ENCODE measurements at regions not wholly inside any gene's neighbourhood (a gene's known extent, or its start where the extent isn't known, plus 50 kb on each side); places are given as distances from the start of the nearest gene placed in this dataset.

GRCh38 chr2:236976266-236977062 lies 109.2 kb upstream of the COPS8 start:
- no peak for DNase-seq (ENCODE audit: insufficient read length, low spot score, missing footprints)
- no peaks in the 10 kb centered on the region for H4K20me1 ChIP-seq (ENCODE audit: insufficient read depth, low read length)
- H3K4me2 ChIP-seq (ENCODE audit: insufficient read depth, low read length), result no peak overlapping the region
- H3K4me3 ChIP-seq (ENCODE audit: insufficient read depth, low read length), result no peak overlapping the region
- peaks cover 14% of the 10 kb centered on the region for H3K4me1 ChIP-seq (ENCODE audit: insufficient read depth, low read length)
- H2AFZ ChIP-seq (ENCODE audit: low read length), result no peak overlapping the region
- H3K27ac ChIP-seq (ENCODE audit: low read depth, low read length), result no peak overlapping the region
- peaks cover 11% of the 10 kb centered on the region for H3K27me3 ChIP-seq (ENCODE audit: insufficient read depth, low read length)
- no peak for TF ChIP-seq CTCF (IDR thresholded peaks at IDR 0.05; ENCODE audit: extremely low read depth, low read depth, low read length)
- no peaks in the 10 kb centered on the region for H3K79me2 ChIP-seq (ENCODE audit: insufficient read depth, low read length)
- H3K36me3 ChIP-seq (ENCODE audit: insufficient read depth, low read length), result no peaks in the 10 kb centered on the region
- H3K9me3 ChIP-seq (ENCODE audit: low read depth, low read length), result no peaks in the 10 kb centered on the region

- Histone ChIP-seq H3K4me3 (ENCODE audit: insufficient read depth, low read length) (no peak overlapping the region), H3K79me2 (ENCODE audit: insufficient read depth, low read length) (no peaks in the 10 kb centered on the region), H3K4me1 (ENCODE audit: insufficient read depth, low read length) (peaks cover 14% of the 10 kb centered on the region), H2AFZ (ENCODE audit: low read length) (no peak overlapping the region), H3K9me3 (ENCODE audit: low read depth, low read length) (no peaks in the 10 kb centered on the region), H4K20me1 (ENCODE audit: insufficient read depth, low read length) (no peaks in the 10 kb centered on the region), H3K36me3 (ENCODE audit: insufficient read depth, low read length) (no peaks in the 10 kb centered on the region), H3K27me3 (ENCODE audit: insufficient read depth, low read length) (peaks cover 9% of the 10 kb centered on the region), H3K4me2 (ENCODE audit: insufficient read depth, low read length) (no peak overlapping the region), H3K27ac (ENCODE audit: low read depth, low read length) (no peak overlapping the region)
- no peak for TF ChIP-seq CTCF (IDR thresholded peaks at IDR 0.05; ENCODE audit: extremely low read depth, low read depth, low read length)
- DNase-seq (ENCODE audit: insufficient read length, low spot score, missing footprints), result no peak
These were observed 108.4 kb upstream of the COPS8 start for GRCh38 chr2:236977063-236977851.

- H3K27ac ChIP-seq (ENCODE audit: low read depth, low read length), result no peak overlapping the region
- no peak overlapping the region for H2AFZ ChIP-seq (ENCODE audit: low read length)
- H3K9me3 ChIP-seq (ENCODE audit: low read depth, low read length), result peaks cover 1% of the 10 kb centered on the region
- no peaks in the 10 kb centered on the region for H4K20me1 ChIP-seq (ENCODE audit: insufficient read depth, low read length)
- no peak for DNase-seq (ENCODE audit: insufficient read length, low spot score, missing footprints)
- no peak overlapping the region for H3K4me3 ChIP-seq (ENCODE audit: insufficient read depth, low read length)
- no peaks in the 10 kb centered on the region for H3K36me3 ChIP-seq (ENCODE audit: insufficient read depth, low read length)
- TF ChIP-seq CTCF (IDR thresholded peaks at IDR 0.05; ENCODE audit: extremely low read depth, low read depth, low read length), result no peak
- no peak overlapping the region for H3K4me2 ChIP-seq (ENCODE audit: insufficient read depth, low read length)
- H3K27me3 ChIP-seq (ENCODE audit: insufficient read depth, low read length), result peaks cover 9% of the 10 kb centered on the region
- no peaks in the 10 kb centered on the region for H3K79me2 ChIP-seq (ENCODE audit: insufficient read depth, low read length)
- H3K4me1 ChIP-seq (ENCODE audit: insufficient read depth, low read length), result peaks cover 7% of the 10 kb centered on the region
These were observed 107.8 kb upstream of the COPS8 start for GRCh38 chr2:236977852-236978398.

GRCh38 chr2:236979664-236980063 lies 106.0 kb upstream of the COPS8 start:
- no peak overlapping the region for H3K27ac ChIP-seq (ENCODE audit: low read depth, low read length)
- no peaks in the 10 kb centered on the region for H4K20me1 ChIP-seq (ENCODE audit: insufficient read depth, low read length)
- no peaks in the 10 kb centered on the region for H3K36me3 ChIP-seq (ENCODE audit: insufficient read depth, low read length)
- no peak overlapping the region for H3K4me3 ChIP-seq (ENCODE audit: insufficient read depth, low read length)
- H3K27me3 ChIP-seq (ENCODE audit: insufficient read depth, low read length), result peaks cover 9% of the 10 kb centered on the region
- peaks cover 3% of the 10 kb centered on the region for H3K9me3 ChIP-seq (ENCODE audit: low read depth, low read length)
- H2AFZ ChIP-seq (ENCODE audit: low read length), result no peak overlapping the region
- no peak overlapping the region for H3K4me2 ChIP-seq (ENCODE audit: insufficient read depth, low read length)
- no peaks in the 10 kb centered on the region for H3K4me1 ChIP-seq (ENCODE audit: insufficient read depth, low read length)
- DNase-seq (ENCODE audit: insufficient read length, low spot score, missing footprints), result no peak
- TF ChIP-seq CTCF (IDR thresholded peaks at IDR 0.05; ENCODE audit: extremely low read depth, low read depth, low read length), result no peak
- no peaks in the 10 kb centered on the region for H3K79me2 ChIP-seq (ENCODE audit: insufficient read depth, low read length)
